ENCODE measurements at regions not wholly inside any gene's neighbourhood (a gene's known extent, or its start where the extent isn't known, plus 50 kb on each side); places are given as distances from the start of the nearest gene placed in this dataset.

DNA sequence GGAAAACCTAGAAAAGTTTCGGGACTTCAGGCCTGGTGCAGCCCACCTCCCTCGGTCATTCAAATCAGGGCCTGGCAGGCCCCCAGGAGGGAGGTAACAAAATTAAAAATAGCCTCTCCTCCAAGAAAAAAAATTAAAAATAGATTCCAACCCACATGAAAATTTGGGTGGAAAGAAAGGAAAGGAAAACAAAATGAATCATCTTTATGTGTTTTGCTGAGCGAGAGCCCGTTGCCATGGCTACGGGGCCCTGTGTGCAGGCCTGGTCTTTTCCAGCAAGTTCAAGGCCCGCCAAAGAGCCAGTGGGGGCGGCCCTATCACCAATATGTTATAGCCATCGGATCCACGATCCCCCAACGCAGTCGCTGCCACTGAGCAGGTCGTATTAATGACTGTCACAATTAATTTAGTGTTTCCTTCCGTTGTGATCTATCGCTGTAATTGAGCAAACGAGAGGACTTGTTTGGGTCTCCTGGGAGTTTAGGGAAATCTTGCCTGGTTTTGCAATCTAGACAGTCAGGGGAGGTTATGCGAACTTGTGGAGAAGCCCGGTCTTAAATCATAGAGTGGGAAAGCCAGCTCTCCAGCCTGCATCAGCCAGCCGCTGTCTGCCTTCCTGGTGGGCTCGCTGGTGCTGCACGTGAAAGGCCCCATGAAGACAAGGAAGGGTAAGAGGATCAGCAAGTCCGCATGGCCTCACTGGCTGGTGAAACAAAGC lies 452.4 kb downstream of the BCOR start:
- DNase-seq (ENCODE audit: low read depth, low spot score), result peak; percentile 77
- in situ Hi-C loops (cut with HindIII; ENCODE audit: low sequenced_read_pairs), result no loop called here
- TF ChIP-seq, protein P1, sequence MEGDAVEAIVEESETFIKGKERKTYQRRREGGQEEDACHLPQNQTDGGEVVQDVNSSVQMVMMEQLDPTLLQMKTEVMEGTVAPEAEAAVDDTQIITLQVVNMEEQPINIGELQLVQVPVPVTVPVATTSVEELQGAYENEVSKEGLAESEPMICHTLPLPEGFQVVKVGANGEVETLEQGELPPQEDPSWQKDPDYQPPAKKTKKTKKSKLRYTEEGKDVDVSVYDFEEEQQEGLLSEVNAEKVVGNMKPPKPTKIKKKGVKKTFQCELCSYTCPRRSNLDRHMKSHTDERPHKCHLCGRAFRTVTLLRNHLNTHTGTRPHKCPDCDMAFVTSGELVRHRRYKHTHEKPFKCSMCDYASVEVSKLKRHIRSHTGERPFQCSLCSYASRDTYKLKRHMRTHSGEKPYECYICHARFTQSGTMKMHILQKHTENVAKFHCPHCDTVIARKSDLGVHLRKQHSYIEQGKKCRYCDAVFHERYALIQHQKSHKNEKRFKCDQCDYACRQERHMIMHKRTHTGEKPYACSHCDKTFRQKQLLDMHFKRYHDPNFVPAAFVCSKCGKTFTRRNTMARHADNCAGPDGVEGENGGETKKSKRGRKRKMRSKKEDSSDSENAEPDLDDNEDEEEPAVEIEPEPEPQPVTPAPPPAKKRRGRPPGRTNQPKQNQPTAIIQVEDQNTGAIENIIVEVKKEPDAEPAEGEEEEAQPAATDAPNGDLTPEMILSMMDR (IDR thresholded peaks at IDR 0.05; ENCODE audit: low read depth, low read length), result no peak
- H3K4me3 ChIP-seq (ENCODE audit: low read depth, low read length), result no peak overlapping the region

DNA sequence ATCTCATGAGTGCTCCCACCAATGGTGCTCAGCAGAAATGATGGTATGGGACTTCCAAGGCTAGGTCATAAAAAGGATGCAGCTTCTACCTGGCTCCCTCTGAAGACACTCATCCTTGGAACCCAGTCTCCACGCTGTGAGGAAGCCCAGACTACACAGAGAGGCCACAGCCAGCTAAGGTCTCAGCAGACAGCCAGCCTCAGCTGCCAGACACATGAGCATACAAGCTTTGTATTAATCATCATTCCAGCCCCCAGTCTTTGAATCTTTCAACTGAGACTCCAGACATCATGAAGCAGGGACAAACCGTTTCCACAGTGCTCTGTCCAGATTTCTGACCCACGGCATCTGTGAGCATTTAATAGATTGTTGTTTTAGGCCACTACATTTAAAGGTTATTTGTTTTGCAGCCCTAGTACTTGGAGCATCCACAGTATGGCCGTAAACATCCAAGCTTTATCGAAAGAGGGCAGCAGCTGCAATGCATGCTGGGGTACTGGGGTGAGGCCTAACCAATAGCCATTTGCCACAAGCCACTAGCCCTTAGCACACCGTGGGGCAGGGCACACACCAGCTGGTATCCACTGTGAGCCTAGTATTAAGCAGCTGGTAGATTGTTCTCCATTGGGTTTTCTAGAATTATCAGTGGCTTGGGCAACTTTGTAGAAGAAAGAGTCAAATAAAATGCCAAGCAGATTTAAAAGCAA lies 449.1 kb downstream of the BCOR start:
- no peak overlapping the region for H3K4me3 ChIP-seq (ENCODE audit: low read depth, low read length)
- TF ChIP-seq, protein P1 (IDR thresholded peaks at IDR 0.05; ENCODE audit: low read depth, low read length), result no peak
- DNase-seq (ENCODE audit: low read depth, low spot score), result no peak
- in situ Hi-C loops (cut with HindIII; ENCODE audit: low sequenced_read_pairs), result no loop called here

DNA sequence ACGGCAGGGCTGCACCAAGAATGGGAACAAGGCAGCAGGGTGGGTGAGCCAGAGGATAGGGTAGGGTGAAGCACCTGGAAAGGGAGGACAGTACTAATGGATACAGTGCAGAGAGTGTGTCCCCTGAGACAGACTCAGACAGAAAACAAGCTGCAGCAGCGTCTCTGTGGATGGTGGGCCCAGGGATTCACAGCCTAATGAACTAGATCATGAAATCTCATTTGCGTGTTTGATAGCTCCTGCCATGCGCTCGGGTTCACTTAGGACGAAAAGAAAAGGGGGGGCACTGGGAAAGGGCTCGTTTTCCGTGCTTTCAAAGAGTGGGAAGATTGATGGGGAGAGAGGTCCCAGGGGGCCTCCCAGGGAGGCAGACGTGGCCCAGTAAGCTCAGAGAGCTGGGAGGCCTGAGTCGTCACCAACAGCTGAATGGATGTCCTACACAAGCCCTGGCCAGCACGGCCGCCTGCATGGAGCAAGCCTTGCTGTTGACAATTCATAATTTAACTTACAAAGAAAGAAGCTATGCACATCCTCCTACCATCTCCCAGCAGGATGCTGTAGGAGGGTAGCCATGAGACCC lies 446.9 kb downstream of the BCOR start:
- H3K4me3 ChIP-seq (ENCODE audit: low read depth, low read length), result no peak overlapping the region
- in situ Hi-C loops (cut with HindIII; ENCODE audit: low sequenced_read_pairs), result no loop called here
- no peak for DNase-seq (ENCODE audit: low read depth, low spot score)
- TF ChIP-seq, protein P1 (IDR thresholded peaks at IDR 0.05; ENCODE audit: low read depth, low read length), result no peak

DNA sequence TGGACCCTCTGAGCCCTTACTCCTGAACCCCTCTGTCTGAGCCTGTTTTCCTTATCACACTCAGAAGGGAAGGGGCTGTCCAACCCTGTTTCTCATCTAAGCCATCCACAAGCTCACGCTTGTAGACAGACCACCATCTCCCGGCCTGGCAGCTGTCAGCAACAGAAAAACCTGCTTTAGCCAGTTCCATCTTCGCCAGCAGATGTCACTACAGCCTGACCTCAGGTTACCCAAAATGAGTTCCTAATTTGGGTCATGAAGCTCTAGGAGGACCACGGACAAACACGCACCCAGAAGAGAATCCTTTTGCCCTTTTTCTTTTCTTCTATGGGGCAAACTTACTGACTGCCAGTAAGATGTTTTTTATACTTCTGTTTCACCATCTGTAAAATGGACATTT lies 445.4 kb downstream of the BCOR start:
- DNase-seq (ENCODE audit: low read depth, low spot score), result no peak
- no peak overlapping the region for H3K4me3 ChIP-seq (ENCODE audit: low read depth, low read length)
- TF ChIP-seq, protein P1 (IDR thresholded peaks at IDR 0.05; ENCODE audit: low read depth, low read length), result peak; percentile 35
- in situ Hi-C loops (cut with HindIII; ENCODE audit: low sequenced_read_pairs), result no loop called here

DNA sequence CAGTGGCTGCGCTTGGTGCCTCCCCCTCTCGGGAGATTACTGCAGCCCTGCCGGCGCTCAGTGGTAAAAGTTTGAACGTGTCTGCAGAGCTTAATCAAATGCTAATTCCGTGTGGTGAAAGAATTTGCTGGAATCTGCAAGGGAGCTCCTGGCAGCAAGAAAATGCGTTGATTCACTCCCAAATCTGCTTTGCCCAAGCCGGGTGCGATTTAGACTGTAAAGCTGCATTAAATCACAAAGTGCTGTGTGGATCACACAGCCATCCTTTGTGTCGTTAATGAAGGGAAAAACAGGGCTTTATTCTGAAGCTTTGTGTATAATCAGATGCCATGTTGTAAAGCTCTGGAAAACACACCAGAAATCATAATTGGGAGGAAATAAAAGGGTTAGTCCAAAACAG lies 444.1 kb downstream of the BCOR start:
- DNase-seq (ENCODE audit: low read depth, low spot score), result no peak
- TF ChIP-seq, protein P1 (IDR thresholded peaks at IDR 0.05; ENCODE audit: low read depth, low read length), result no peak
- in situ Hi-C loops (cut with HindIII; ENCODE audit: low sequenced_read_pairs), result no loop called here
- H3K4me3 ChIP-seq (ENCODE audit: low read depth, low read length), result no peak overlapping the region

DNA sequence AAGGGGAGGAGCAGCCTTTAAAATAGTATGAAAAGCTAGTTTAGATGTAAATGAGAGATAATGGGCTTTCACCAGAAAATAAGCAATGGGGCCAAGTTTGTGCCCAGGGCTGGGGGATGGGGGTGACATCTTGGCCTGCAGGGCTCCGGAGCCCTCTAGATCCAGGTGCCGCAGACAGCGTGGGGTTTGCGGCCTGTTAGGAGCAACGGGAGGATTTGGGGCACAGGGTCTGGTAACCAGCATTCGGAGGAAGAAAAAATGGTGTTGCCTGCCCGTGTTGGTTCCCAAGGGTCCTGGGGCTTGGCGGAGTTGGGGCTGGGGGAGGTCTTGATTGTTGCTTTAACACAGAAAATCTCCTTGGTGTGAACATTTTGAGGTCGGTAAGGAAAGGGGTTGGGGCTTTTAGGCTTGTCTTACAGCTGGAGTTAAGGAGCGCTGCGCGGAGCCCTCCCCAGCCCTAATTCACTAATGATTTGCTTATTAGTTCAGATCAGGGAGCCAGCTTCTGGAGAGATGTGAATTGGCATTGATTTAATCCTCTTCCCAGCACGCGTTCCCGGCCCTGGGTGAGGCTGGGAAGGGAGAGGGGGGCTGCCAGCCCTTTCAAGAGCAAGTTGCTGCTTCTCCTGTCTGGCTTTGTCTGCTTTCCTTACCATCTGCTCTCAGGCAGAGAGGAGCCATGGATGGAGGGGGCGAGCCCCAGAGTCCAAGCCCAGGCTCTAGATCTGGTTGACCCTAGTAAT lies 443.4 kb downstream of the BCOR start:
- TF ChIP-seq, protein P1 (IDR thresholded peaks at IDR 0.05; ENCODE audit: low read depth, low read length), result no peak
- H3K4me3 ChIP-seq (ENCODE audit: low read depth, low read length), result no peak overlapping the region
- DNase-seq (ENCODE audit: low read depth, low spot score), result no peak
- in situ Hi-C loops (cut with HindIII; ENCODE audit: low sequenced_read_pairs), result no loop called here
